ENCODE measurements at regions not wholly inside any gene's neighbourhood (a gene's known extent, or its start where the extent isn't known, plus 50 kb on each side); places are given as distances from the start of the nearest gene placed in this dataset.

DNA sequence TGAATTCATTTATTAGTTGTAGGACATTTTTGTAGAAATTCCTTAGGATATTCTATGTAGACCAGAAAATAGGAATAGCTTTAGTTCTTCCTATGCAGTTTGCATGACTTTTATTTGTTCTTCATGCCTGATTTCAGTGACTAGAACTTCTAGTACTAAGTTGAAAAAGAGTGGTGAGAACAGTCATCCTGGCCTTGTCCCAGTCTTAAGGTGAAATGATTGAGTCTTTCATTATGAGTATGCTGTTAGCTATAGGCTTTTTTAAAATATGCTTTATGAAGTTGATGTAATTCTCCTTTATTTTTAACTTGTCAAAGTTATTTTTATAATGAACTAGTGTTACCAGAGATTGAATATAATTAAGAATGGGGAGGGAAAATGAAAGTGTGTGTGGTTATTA is 690.1 kb upstream of the KLHL1 start:
- Mint-ChIP-seq H3K9me3 (no peaks in the 10 kb centered on the region), H3K36me3 (ENCODE audit: insufficient read depth in 1 of 3, low read depth in 3 of 3) (no peaks in the 10 kb centered on the region), H3K27me3 (ENCODE audit: low read depth) (no peaks in the 10 kb centered on the region), H3K4me1 (no peaks in the 10 kb centered on the region), H3K27ac (no peak overlapping the region), H3K4me3 (no peak overlapping the region)
- Histone ChIP-seq H4K20me1 (ENCODE audit: control insufficient read depth, insufficient read depth, insufficient read length) (no peaks in the 10 kb centered on the region), H3K56ac (ENCODE audit: insufficient read length, low read depth, low read length) (no peak overlapping the region), H2BK15ac (ENCODE audit: low read depth, low read length) (no peak overlapping the region), H3K4me1 (ENCODE audit: insufficient read depth, low read length) (no peaks in the 10 kb centered on the region), H3T11ph (ENCODE audit: low read length) (no peak overlapping the region), H4K91ac (ENCODE audit: insufficient read length, low read depth, low read length) (no peak overlapping the region), H2BK20ac (ENCODE audit: low read depth, low read length, poor library complexity, severe bottlenecking) (no peak overlapping the region), H3K9ac (ENCODE audit: extremely low read depth, insufficient read length, low read length) (no peak overlapping the region), H2AK5ac (ENCODE audit: insufficient read length, low read length) (no peak overlapping the region), H4K8ac (replicated peaks; ENCODE audit: insufficient read length, low read depth, low read length) (no peak overlapping the region), H3K18ac (ENCODE audit: insufficient read length, low read depth, low read length) (no peak overlapping the region), H3K79me1 (ENCODE audit: insufficient read depth, low read depth, low read length, poor library complexity, severe bottlenecking) (no peaks in the 10 kb centered on the region), H3K23ac (ENCODE audit: insufficient read length, low read depth, low read length) (no peak overlapping the region), H3K27ac (ENCODE audit: insufficient read length, low read depth, low read length) (no peak overlapping the region), H3K23me2 (ENCODE audit: insufficient read length, low read depth, low read length, poor library complexity, severe bottlenecking) (no peaks in the 10 kb centered on the region), H2BK120ac (ENCODE audit: low read depth, low read length, poor library complexity, severe bottlenecking) (no peak overlapping the region), H2BK5ac (ENCODE audit: insufficient read length, low read length) (no peak overlapping the region), H4K5ac (ENCODE audit: insufficient read length, low read depth, low read length) (no peak overlapping the region), H3K27me3 (ENCODE audit: insufficient read depth, low read length) (no peaks in the 10 kb centered on the region), H3K4me2 (ENCODE audit: insufficient read depth, insufficient read length, low read length) (no peak overlapping the region), H2AFZ (ENCODE audit: low read length) (no peak overlapping the region), H2BK12ac (ENCODE audit: insufficient read length, low read depth, low read length) (no peak overlapping the region), H3K4ac (ENCODE audit: low read depth, low read length) (no peak overlapping the region), H3K14ac (ENCODE audit: insufficient read depth, low read length) (no peak overlapping the region), H3K9me3 (ENCODE audit: control insufficient read depth, low read depth, low read length) (no peaks in the 10 kb centered on the region), H3K79me2 (ENCODE audit: insufficient read depth, low read length) (no peaks in the 10 kb centered on the region)
- no peak for DNase-seq
- TF ChIP-seq, protein P1, sequence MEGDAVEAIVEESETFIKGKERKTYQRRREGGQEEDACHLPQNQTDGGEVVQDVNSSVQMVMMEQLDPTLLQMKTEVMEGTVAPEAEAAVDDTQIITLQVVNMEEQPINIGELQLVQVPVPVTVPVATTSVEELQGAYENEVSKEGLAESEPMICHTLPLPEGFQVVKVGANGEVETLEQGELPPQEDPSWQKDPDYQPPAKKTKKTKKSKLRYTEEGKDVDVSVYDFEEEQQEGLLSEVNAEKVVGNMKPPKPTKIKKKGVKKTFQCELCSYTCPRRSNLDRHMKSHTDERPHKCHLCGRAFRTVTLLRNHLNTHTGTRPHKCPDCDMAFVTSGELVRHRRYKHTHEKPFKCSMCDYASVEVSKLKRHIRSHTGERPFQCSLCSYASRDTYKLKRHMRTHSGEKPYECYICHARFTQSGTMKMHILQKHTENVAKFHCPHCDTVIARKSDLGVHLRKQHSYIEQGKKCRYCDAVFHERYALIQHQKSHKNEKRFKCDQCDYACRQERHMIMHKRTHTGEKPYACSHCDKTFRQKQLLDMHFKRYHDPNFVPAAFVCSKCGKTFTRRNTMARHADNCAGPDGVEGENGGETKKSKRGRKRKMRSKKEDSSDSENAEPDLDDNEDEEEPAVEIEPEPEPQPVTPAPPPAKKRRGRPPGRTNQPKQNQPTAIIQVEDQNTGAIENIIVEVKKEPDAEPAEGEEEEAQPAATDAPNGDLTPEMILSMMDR (conservative IDR thresholded peaks at IDR 0.05) = no peak
